EH (cell line): ENCODE measurements at regions not wholly inside any gene's neighbourhood (a gene's known extent, or its start where the extent isn't known, plus 50 kb on each side); places are given as distances from the start of the nearest gene placed in this dataset.

Source experiments
- DNase-seq: peaks from one replicate; pipeline ENCODE4 v3.0.0-alpha.2; 2015; ENCODE audit warnings: low read depth

- no peak for DNase-seq
These were observed 357.5 kb upstream of the TMCO5A start for GRCh38 chr15:37576952-37577351.

- DNase-seq, result no peak
These were observed 352.4 kb upstream of the TMCO5A start for GRCh38 chr15:37581866-37582532.

GRCh38 chr15:37582852-37583251, 351.6 kb upstream of the TMCO5A start:
- DNase-seq, result no peak

GRCh38 chr15:37586011-37586583, 348.3 kb upstream of the TMCO5A start:
- DNase-seq, result peak; percentile 85

- DNase-seq, result peak; percentile 51
These were observed 347.5 kb upstream of the TMCO5A start for GRCh38 chr15:37586976-37587375.

- DNase-seq, result no peak
These were observed 340.0 kb upstream of the TMCO5A start for GRCh38 chr15:37594417-37594816.

- DNase-seq, result no peak
These were observed 338.9 kb upstream of the TMCO5A start for GRCh38 chr15:37595426-37595970.

- no peak for DNase-seq
These were observed 335.3 kb upstream of the TMCO5A start for GRCh38 chr15:37599156-37599555.

GRCh38 chr15:37616215-37616614, 318.2 kb upstream of the TMCO5A start:
- DNase-seq, result peak; percentile 11

GRCh38 chr15:37618353-37618752, 316.1 kb upstream of the TMCO5A start:
- DNase-seq, result peak; percentile 65

GRCh38 chr15:37619358-37620042, 314.9 kb upstream of the TMCO5A start:
- peak; percentile 59 for DNase-seq

GRCh38 chr15:37625576-37625975, 308.9 kb upstream of the TMCO5A start:
- DNase-seq, result peak; percentile 41

GRCh38 chr15:37628507-37628906, 305.9 kb upstream of the TMCO5A start:
- no peak for DNase-seq

GRCh38 chr15:37636736-37637135, 297.7 kb upstream of the TMCO5A start:
- DNase-seq, result no peak

- no peak for DNase-seq
These were observed 296.3 kb upstream of the TMCO5A start for GRCh38 chr15:37638116-37638515.

GRCh38 chr15:37638691-37639090, 295.7 kb upstream of the TMCO5A start:
- DNase-seq, result no peak

GRCh38 chr15:37652646-37653417, 281.6 kb upstream of the TMCO5A start:
- DNase-seq, result no peak

- no peak for DNase-seq
These were observed 256.3 kb upstream of the TMCO5A start for GRCh38 chr15:37678124-37678523.

- no peak for DNase-seq
These were observed 254.8 kb upstream of the TMCO5A start for GRCh38 chr15:37679627-37680026.

- peak; percentile 28 for DNase-seq
These were observed 252.1 kb upstream of the TMCO5A start for GRCh38 chr15:37682304-37682703.

- DNase-seq, result no peak
These were observed 242.5 kb upstream of the TMCO5A start for GRCh38 chr15:37691911-37692310.

GRCh38 chr15:37693926-37694325, 240.5 kb upstream of the TMCO5A start:
- DNase-seq, result no peak
